NT2/D1 (cell line): ENCODE measurements at regions not wholly inside any gene's neighbourhood (a gene's known extent, or its start where the extent isn't known, plus 50 kb on each side); places are given as distances from the start of the nearest gene placed in this dataset.

ENCODE experiments used
- SUZ12 ChIP-seq: IDR thresholded peaks from 2 replicates; pipeline ENCODE4 v1.6.1; 2011; ENCODE audit not compliant: insufficient read length, insufficient read depth; ENCODE audit errors: extremely low read depth
- YY1 ChIP-seq: IDR thresholded peaks from 2 replicates; pipeline ENCODE4 v1.6.1; 2011; ENCODE audit not compliant: insufficient read length, insufficient read depth
- ZNF274 ChIP-seq: IDR thresholded peaks from 2 replicates; pipeline ENCODE4 v1.6.1; 2011; ENCODE audit warnings: mild to moderate bottlenecking, low read depth, low read length

DNA sequence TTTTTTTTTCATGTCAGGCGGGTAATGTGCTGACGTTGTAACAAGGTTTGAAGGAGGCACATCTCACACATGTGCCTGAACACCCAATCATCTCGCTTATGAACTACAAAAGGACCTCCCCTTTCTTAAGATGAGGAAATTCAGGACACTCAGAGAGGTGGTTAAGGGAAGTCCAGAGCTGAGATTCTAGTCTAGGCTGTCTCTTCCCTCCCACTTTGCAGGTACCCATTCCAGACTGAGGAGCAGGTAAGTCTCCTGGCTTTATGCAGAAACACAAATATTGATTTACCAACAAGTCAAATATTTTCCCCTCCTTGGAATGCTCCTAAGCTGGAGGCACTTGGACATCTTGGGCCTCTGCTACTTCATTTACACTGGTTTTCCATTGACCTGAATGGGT is 122.9 kb upstream of the CADM1 start:
- no peak for TF ChIP-seq YY1
- no peak for TF ChIP-seq SUZ12
- no peak for TF ChIP-seq ZNF274
